GM12878 (cell line): ENCODE measurements at regions not wholly inside any gene's neighbourhood (a gene's known extent, or its start where the extent isn't known, plus 50 kb on each side); places are given as distances from the start of the nearest gene placed in this dataset.

ENCODE experiments used
- ATAC-seq: fragments of 200-7000 bp; cut with Tn5 transposase; 3 replicates; pipeline ENCODE4 v1.9.1; 2020; ENCODE audit warnings: mild to moderate bottlenecking, moderate library complexity
- BruUV-seq: library from RNA; stranded (reverse); fragments of 400-500 nt; replicated peaks from 2 replicates; lab custom pipeline; 2021; lab: Mats Ljungman, UMichigan
- CTCF ChIA-PET: fragments of 300-600 bp; sonication (Branson Sonifier 250); formaldehyde crosslinking; extraction: SDS; loops from one replicate; lab custom pipeline; 2021; ENCODE audit warnings: inconsistent platforms; lab: Yijun Ruan, JAX
- POLR2A ChIA-PET: fragments of 350-600 bp; formaldehyde crosslinking; extraction: SDS; loops from one replicate; lab custom pipeline; 2021; ENCODE audit warnings: inconsistent platforms; lab: Charles Lee
- RAD21 ChIA-PET: fragments of 300-600 bp; sonication (Branson Sonifier 250); formaldehyde crosslinking; loops from one replicate; lab custom pipeline; 2023; ENCODE audit warnings: antibody characterized with exemption; ENCODE audit not compliant: unreplicated experiment; lab: Charles Lee
- SMC1A ChIA-PET: fragments of 300-600 bp; sonication (Branson Sonifier 250); formaldehyde crosslinking; loops from one replicate; lab custom pipeline; 2023; ENCODE audit not compliant: unreplicated experiment, uncharacterized antibody; lab: Charles Lee
- DNase-seq: peaks from one replicate; pipeline ENCODE4 v3.0.0-alpha.2; 2011; ENCODE audit warnings: low read depth, low spot score
- FAIRE-seq: peaks from 3 replicates; lab custom pipeline; 2011; peaks lifted over from hg19 to GRCh38; lab: Jason Lieb, UNC
- H2AFZ ChIP-seq: 2 replicates; pipeline ENCODE4 v1.6.0; 2011; ENCODE audit warnings: low read depth, low read length, control low read depth; ENCODE audit not compliant: control insufficient read depth
- H3K27ac ChIP-seq: 2 replicates; pipeline ENCODE4 v1.5.1; 2011; ENCODE audit warnings: control low read depth; ENCODE audit not compliant: control insufficient read depth, insufficient read depth
- H3K27me3 ChIP-seq, 2 experiments: replicated peaks in 1 of 2; 2 replicates each; pipeline versions ENCODE4 v1.6.0 to v1.6.1; 2011; ENCODE audit warnings: low read length in 1 of 2; ENCODE audit not compliant: control insufficient read depth in 2 of 2, insufficient read depth in 2 of 2
- H3K36me3 ChIP-seq, 2 experiments: 2 replicates each; pipeline ENCODE4 v1.5.1; 2011; ENCODE audit warnings: low read length in 1 of 2; ENCODE audit not compliant: control insufficient read depth in 2 of 2, insufficient read depth in 2 of 2
- H3K4me1 ChIP-seq: 2 replicates; pipeline ENCODE4 v1.6.1; 2011; ENCODE audit warnings: mild to moderate bottlenecking, low read length, moderate library complexity, mixed read lengths; ENCODE audit not compliant: control insufficient read depth, insufficient read depth
- H3K4me2 ChIP-seq: 2 replicates; pipeline ENCODE4 v1.6.0; 2011; ENCODE audit warnings: control low read depth; ENCODE audit not compliant: control insufficient read depth, insufficient read depth
- H3K4me3 ChIP-seq: fragments of 200-600 bp; sonication (generic); 2 replicates; pipeline ENCODE4 v1.5.1; 2016
- H3K79me2 ChIP-seq: 2 replicates; pipeline ENCODE4 v1.6.0; 2011; ENCODE audit warnings: low read length; ENCODE audit not compliant: control insufficient read depth, insufficient read depth
- H3K9ac ChIP-seq: 2 replicates; pipeline ENCODE4 v1.8.0; 2011; ENCODE audit warnings: low read length, control low read depth, mixed read lengths; ENCODE audit not compliant: control insufficient read depth, insufficient read depth
- H3K9me3 ChIP-seq: replicated peaks from 3 replicates; pipeline ENCODE4 v1.5.1; 2011; ENCODE audit warnings: mild to moderate bottlenecking, low read length; ENCODE audit not compliant: control insufficient read depth, insufficient read depth
- H4K20me1 ChIP-seq: 2 replicates; pipeline ENCODE4 v1.6.0; 2011; ENCODE audit not compliant: control insufficient read depth, insufficient read depth
- BRCA1 ChIP-seq: IDR thresholded peaks from 2 replicates; pipeline ENCODE4 v1.6.1; 2011; ENCODE audit warnings: low read depth, low read length, improper control_type of control experiment
- CREB1 ChIP-seq: IDR thresholded peaks from 2 replicates; pipeline ENCODE4 v1.6.1; 2012; ENCODE audit warnings: low read depth, mild to moderate bottlenecking, inconsistent platforms
- FOS ChIP-seq: IDR thresholded peaks from 3 replicates; pipeline ENCODE4 v1.6.1; 2011; ENCODE audit warnings: borderline replicate concordance; ENCODE audit not compliant: insufficient read length; ENCODE audit errors: extremely low read depth
- NR2C1 ChIP-seq: fragments of 450-650 bp; IDR thresholded peaks from 2 replicates; pipeline ENCODE4 v1.6.1; 2017; ENCODE audit warnings: antibody characterized with exemption, mild to moderate bottlenecking, moderate library complexity
- RAD21 ChIP-seq: IDR thresholded peaks from 2 replicates; pipeline ENCODE4 v1.6.1; 2011; ENCODE audit warnings: mild to moderate bottlenecking, low read depth, low read length, moderate library complexity; ENCODE audit not compliant: insufficient read depth
- WGBS: methylation state at CpG from one replicate; pipeline ENCODE4 v1.1.6; 2016; ENCODE audit warnings: low lambda C conversion rate; ENCODE audit not compliant: insufficient replicate concordance, insufficient coverage; ENCODE audit errors: missing lambda C conversion rate; 5-methylcytosine and 5-hydroxymethylcytosine counted together
- in situ Hi-C: fragments of 300-500 bp; cut with MboI; formaldehyde crosslinking; loops from 9 replicates; pipeline ENCODE4 v1.14.3; 2018; ENCODE audit warnings: mixed read lengths
- intact Hi-C: fragments of 100-400 bp; cut with micrococcal nuclease; formaldehyde crosslinking; loops from one replicate; pipeline ENCODE4 v1.14.2; 2022; ENCODE audit not compliant: unreplicated experiment
- TF ChIP-seq, protein P1 (sequence below): IDR thresholded peaks from 2 replicates; pipeline ENCODE4 v1.6.1; 2012; ENCODE audit warnings: low read depth, low read length, improper control_type of control experiment
- TF ChIP-seq, protein P2 (sequence below): fragments of 450-650 bp; IDR thresholded peaks from 2 replicates; pipeline ENCODE4 v1.6.1; 2016; ENCODE audit warnings: mild to moderate bottlenecking
- TF ChIP-seq, protein P3 (sequence below): fragments of 450-650 bp; IDR thresholded peaks from 2 replicates; pipeline ENCODE4 v1.6.1; 2018; ENCODE audit warnings: mild to moderate bottlenecking, low read depth, moderate library complexity; ENCODE audit not compliant: partially characterized antibody

DNA sequence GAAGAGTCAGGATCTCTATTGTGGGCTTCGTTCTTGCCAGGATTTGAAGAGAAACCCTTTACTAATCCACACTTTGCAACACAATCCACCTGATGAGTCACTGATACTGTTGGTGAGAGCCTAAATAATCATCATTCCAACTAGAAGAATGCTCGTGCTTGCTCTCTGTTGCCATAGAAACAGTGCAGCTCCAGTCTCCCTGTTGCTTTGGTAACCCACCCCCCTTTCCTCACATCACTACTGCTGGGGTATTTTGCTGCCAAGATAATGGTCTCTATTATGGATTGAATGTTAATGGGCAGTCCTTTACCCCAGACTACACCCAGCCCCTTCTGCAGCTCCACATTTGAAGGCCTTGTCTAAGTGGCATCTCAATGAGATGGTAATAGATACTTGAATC, 190.4 kb downstream of the ABCC12 start:
- no peak for TF ChIP-seq CREB1
- no peak for TF ChIP-seq RAD21
- no peak for TF ChIP-seq BRCA1
- TF ChIP-seq, protein P1, sequence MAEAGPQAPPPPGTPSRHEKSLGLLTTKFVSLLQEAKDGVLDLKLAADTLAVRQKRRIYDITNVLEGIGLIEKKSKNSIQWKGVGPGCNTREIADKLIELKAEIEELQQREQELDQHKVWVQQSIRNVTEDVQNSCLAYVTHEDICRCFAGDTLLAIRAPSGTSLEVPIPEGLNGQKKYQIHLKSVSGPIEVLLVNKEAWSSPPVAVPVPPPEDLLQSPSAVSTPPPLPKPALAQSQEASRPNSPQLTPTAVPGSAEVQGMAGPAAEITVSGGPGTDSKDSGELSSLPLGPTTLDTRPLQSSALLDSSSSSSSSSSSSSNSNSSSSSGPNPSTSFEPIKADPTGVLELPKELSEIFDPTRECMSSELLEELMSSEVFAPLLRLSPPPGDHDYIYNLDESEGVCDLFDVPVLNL: no peak
- no peak for TF ChIP-seq FOS
- TF ChIP-seq, protein P2, sequence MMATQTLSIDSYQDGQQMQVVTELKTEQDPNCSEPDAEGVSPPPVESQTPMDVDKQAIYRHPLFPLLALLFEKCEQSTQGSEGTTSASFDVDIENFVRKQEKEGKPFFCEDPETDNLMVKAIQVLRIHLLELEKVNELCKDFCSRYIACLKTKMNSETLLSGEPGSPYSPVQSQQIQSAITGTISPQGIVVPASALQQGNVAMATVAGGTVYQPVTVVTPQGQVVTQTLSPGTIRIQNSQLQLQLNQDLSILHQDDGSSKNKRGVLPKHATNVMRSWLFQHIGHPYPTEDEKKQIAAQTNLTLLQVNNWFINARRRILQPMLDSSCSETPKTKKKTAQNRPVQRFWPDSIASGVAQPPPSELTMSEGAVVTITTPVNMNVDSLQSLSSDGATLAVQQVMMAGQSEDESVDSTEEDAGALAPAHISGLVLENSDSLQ: no peak
- TF ChIP-seq, protein P3, sequence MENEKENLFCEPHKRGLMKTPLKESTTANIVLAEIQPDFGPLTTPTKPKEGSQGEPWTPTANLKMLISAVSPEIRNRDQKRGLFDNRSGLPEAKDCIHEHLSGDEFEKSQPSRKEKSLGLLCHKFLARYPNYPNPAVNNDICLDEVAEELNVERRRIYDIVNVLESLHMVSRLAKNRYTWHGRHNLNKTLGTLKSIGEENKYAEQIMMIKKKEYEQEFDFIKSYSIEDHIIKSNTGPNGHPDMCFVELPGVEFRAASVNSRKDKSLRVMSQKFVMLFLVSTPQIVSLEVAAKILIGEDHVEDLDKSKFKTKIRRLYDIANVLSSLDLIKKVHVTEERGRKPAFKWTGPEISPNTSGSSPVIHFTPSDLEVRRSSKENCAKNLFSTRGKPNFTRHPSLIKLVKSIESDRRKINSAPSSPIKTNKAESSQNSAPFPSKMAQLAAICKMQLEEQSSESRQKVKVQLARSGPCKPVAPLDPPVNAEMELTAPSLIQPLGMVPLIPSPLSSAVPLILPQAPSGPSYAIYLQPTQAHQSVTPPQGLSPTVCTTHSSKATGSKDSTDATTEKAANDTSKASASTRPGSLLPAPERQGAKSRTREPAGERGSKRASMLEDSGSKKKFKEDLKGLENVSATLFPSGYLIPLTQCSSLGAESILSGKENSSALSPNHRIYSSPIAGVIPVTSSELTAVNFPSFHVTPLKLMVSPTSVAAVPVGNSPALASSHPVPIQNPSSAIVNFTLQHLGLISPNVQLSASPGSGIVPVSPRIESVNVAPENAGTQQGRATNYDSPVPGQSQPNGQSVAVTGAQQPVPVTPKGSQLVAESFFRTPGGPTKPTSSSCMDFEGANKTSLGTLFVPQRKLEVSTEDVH: no peak
- no peak for TF ChIP-seq NR2C1
- Histone ChIP-seq H3K4me2 (no peak overlapping the region), H2AFZ (no peak overlapping the region), H4K20me1 (no peaks in the 10 kb centered on the region), H3K4me3 (no peak overlapping the region), H3K4me1 (no peaks in the 10 kb centered on the region), H3K27ac (no peak overlapping the region), H3K9ac (no peak overlapping the region), H3K79me2 (no peaks in the 10 kb centered on the region), H3K9me3 (no peaks in the 10 kb centered on the region), H3K36me3 (no peaks in the 10 kb centered on the region), H3K27me3 (no peaks in the 10 kb centered on the region)
- in situ Hi-C loops: no loop called here
- no TSS peak for BruUV-seq
- SMC1A ChIA-PET: interaction anchor here (1.0 kb wide), 1 partner anchor 143 kb away, joined by 3 read pairs; no protein-coding TSS in a partner anchor
- no peak for DNase-seq
- CTCF ChIA-PET: interaction anchor here (1.1 to 1.6 kb wide), 2 partner anchors 11 to 13 kb away, joined by 3 read pairs; no protein-coding TSS in a partner anchor
- RAD21 ChIA-PET: no interaction called here
- no peak for FAIRE-seq
- POLR2A ChIA-PET: interaction anchor here (0.6 kb wide), 1 partner anchor 100 kb away, joined by 6 read pairs; no protein-coding TSS in a partner anchor
- whole genome bisulfite sequencing: 0% methylated on average over 2 of the region's 2 CpGs
- intact Hi-C loops: no loop called here
- ATAC-seq: no peak
